ENCODE measurements at regions not wholly inside any gene's neighbourhood (a gene's known extent, or its start where the extent isn't known, plus 50 kb on each side); places are given as distances from the start of the nearest gene placed in this dataset.

GRCh38 chr9:3732077-3733038 lies 206.6 kb upstream of the RFX3 start:
- peak; percentile 96 for DNase-seq (ENCODE audit: low read depth, low spot score)

- no peak for DNase-seq (ENCODE audit: low read depth, low spot score)
These were observed 204.7 kb upstream of the RFX3 start for GRCh38 chr9:3730511-3730922.

GRCh38 chr9:3721096-3721495 lies 195.3 kb upstream of the RFX3 start:
- no peak for DNase-seq (ENCODE audit: low read depth, low spot score)

DNA sequence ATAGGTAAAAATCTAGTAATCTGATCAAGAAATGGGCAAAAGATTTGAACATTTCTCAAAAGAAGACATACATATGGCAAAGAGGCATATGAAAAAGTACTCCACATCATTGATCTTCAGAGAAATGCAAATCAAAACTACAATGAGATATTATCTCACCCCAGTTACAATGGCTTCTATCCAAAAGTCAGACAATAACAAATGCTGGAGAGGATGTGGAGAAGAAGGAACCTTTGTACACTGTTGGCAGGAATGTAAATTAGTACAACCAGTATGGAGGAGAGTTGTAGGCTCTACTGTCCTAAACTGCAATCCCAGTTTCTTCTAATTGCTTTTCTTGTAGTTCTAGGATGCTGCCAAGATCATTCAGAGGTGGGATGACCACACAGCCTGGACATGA lies 193.5 kb upstream of the RFX3 start:
- no peak for DNase-seq (ENCODE audit: low read depth, low spot score)

- no peak for DNase-seq (ENCODE audit: low read depth, low spot score)
These were observed 190.6 kb upstream of the RFX3 start for GRCh38 chr9:3716415-3716814.

DNA sequence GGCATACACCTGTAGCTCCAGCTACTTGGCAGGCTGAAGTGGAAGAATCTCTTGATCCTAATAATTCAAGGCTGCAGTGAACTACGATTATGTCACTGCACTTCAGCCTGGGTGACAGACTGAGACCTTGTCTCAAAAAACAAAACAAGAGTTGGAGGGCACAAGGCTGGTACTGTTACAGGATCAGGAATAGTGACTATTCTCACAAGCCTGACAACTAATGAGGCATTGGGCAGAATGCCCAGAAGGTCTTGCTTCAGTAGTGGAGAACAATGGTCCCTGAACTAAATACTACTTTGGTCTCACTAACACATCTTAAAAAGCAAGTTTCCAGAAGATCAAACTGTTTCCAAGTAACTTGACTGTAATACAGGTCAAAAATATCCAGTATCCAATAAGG lies 182.9 kb upstream of the RFX3 start:
- DNase-seq (ENCODE audit: low read depth, low spot score): peak; percentile 93

- DNase-seq (ENCODE audit: low read depth, low spot score): no peak
These were observed 179.1 kb upstream of the RFX3 start for GRCh38 chr9:3704890-3705289.

GRCh38 chr9:3700772-3701171 lies 175.0 kb upstream of the RFX3 start:
- DNase-seq (ENCODE audit: low read depth, low spot score): no peak

GRCh38 chr9:3699883-3700282 lies 174.1 kb upstream of the RFX3 start:
- no peak for DNase-seq (ENCODE audit: low read depth, low spot score)

- DNase-seq (ENCODE audit: low read depth, low spot score): no peak
These were observed 172.7 kb upstream of the RFX3 start for GRCh38 chr9:3698531-3698930.

DNA sequence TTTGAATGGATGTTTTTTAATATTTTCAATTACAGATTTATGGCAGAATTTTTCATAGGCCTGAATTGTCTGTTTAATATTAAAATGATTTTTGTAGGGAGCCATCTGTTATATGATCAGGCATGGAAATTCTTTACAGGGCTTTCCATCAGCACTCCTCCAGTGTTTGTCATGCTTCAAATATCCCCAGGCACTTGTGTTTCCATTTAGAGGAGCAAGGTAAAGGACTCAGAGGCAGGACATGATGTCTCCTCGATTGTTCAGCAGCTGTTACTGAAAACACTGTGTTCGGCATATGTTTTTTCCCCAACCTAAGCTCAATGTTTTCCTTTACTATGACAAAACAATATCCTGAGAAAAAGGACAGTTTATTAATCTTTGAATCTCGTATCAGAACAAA lies 172.3 kb upstream of the RFX3 start:
- DNase-seq (ENCODE audit: low read depth, low spot score): no peak

GRCh38 chr9:3696368-3696767 lies 170.6 kb upstream of the RFX3 start:
- DNase-seq (ENCODE audit: low read depth, low spot score): no peak

DNA sequence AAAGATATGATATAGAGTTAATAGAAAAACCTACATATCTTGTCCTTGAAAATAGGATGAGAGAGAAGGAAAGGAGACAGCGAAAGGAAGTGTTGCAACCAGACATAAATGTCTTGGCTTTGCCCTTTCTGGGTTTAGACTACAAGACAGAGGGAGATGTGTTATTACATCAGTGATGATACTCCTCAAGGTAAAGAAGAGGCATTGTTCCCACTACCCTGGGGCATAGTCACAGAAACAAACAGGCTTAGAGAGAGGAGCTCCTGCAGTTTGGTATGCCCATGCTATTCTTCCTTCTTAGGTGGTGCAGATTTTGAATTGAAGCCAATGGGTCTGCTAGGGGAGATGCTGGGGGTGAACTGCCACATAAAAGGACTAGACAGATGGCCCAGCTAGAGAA lies 166.8 kb upstream of the RFX3 start:
- DNase-seq (ENCODE audit: low read depth, low spot score): no peak

- no peak for DNase-seq (ENCODE audit: low read depth, low spot score)
These were observed 163.8 kb upstream of the RFX3 start for GRCh38 chr9:3689555-3689954.

- DNase-seq (ENCODE audit: low read depth, low spot score): no peak
These were observed 161.3 kb upstream of the RFX3 start for GRCh38 chr9:3687145-3687544.

GRCh38 chr9:3682186-3682585 lies 156.4 kb upstream of the RFX3 start:
- DNase-seq (ENCODE audit: low read depth, low spot score): no peak

DNA sequence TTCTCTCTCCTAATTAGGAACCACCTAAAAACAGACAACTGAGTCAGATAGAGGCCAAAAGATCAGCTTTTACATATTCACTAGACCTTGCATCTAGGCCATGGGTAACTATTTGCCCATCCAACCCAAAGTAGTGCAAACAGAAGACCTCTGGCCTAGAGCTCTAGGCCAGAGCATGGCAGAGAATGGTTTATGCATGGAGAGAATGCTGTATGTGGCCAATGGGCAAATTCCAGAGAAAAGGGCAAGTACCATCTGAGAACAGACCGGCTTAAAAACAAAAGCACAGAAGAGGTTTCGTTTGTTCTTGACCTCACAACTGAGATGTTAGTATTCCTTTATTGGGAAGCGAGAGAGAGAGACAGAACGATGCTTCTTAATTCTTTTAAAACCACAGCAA lies 151.7 kb upstream of the RFX3 start:
- DNase-seq (ENCODE audit: low read depth, low spot score): no peak

GRCh38 chr9:3676766-3677165 lies 151.0 kb upstream of the RFX3 start:
- DNase-seq (ENCODE audit: low read depth, low spot score): no peak

GRCh38 chr9:3675946-3676345 lies 150.1 kb upstream of the RFX3 start:
- no peak for DNase-seq (ENCODE audit: low read depth, low spot score)

DNA sequence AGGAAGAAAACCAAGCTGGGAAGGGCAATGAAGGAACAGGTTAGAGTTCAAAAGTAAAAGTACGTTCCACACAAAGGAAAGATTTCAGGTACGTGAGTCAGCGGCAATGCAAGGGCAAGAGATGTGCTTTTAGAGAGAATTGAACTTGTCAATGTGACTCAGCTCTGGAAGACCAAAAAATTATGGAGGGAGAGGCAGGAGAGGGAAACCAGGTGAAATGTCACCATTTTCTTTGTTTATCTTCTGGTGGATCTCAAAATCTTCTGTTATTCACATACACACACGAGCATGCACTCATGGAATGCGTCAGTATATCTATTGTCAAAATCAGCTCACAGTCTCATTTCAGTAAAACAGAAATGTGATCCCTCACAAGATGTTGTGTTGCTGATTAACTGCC lies 148.8 kb upstream of the RFX3 start:
- no peak for DNase-seq (ENCODE audit: low read depth, low spot score)

- no peak for DNase-seq (ENCODE audit: low read depth, low spot score)
These were observed 146.6 kb upstream of the RFX3 start for GRCh38 chr9:3672399-3672798.

DNA sequence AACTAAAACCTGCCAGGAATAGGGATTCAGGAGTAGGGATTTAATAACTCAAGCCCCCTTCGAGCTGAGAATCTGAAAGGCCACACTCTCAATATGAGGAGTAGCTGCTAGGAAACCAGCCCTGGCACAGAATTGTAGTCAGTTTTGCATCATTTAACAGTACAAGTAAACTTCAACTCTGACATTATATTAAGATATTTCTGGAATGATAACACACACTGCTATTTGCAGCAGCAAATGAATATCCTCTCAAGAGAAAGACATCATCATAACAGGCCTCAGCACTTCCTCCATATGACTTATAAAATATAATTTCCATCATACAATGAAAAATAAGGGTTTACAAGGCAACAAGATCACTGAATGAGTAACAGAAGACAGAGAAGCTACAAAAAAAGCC lies 138.2 kb upstream of the RFX3 start:
- no peak for DNase-seq (ENCODE audit: low read depth, low spot score)

DNA sequence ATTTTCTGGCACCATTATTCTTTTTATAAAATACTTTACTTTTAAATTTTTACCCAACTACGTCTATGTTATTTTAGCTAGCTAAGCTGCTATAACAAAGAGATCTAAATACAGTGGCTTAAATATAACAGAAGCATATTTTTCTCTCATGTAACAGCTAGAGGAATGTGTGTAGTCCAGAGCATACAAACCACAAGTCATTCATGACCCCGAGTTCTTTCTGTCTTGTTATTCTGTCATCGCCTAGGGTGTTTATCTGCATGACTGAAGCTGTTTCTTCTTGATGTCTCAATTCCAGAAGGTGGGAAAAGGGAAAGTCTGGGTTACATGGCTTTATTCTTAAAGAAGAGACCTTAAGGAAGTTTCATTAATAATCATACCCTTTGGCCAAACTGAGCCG lies 136.9 kb upstream of the RFX3 start:
- peak; percentile 73 for DNase-seq (ENCODE audit: low read depth, low spot score)

GRCh38 chr9:3660936-3661335 lies 135.1 kb upstream of the RFX3 start:
- no peak for DNase-seq (ENCODE audit: low read depth, low spot score)

All from astrocyte of the hippocampus (primary cell).